ENCODE measurements at regions not wholly inside any gene's neighbourhood (a gene's known extent, or its start where the extent isn't known, plus 50 kb on each side); places are given as distances from the start of the nearest gene placed in this dataset.
"Not testable (repeated sequence)": the region's sequence is repeated elsewhere in the genome, so short reads cannot be mapped to it uniquely, and the experiment has no call there.

GRCh38 chr2:209076151-209076550 is 347.7 kb upstream of the MAP2 start:
- DNase-seq = no peak

- no peak for DNase-seq
Observed at GRCh38 chr2:209086761-209087160, 337.1 kb upstream of the MAP2 start.

GRCh38 chr2:209091056-209091455 is 332.8 kb upstream of the MAP2 start:
- no peak for DNase-seq

GRCh38 chr2:209094221-209094620 is 329.6 kb upstream of the MAP2 start:
- DNase-seq = no peak

- no peak for DNase-seq
Observed at GRCh38 chr2:209095432-209095831, 328.4 kb upstream of the MAP2 start.

GRCh38 chr2:209097168-209097567 is 326.7 kb upstream of the MAP2 start:
- DNase-seq = no peak

- no peak for DNase-seq
Observed at GRCh38 chr2:209102319-209102718, 321.5 kb upstream of the MAP2 start.

- no peak for DNase-seq
Observed at GRCh38 chr2:209113026-209113425, 310.8 kb upstream of the MAP2 start.

- DNase-seq = no peak
Observed at GRCh38 chr2:209114588-209115240, 309.1 kb upstream of the MAP2 start.

GRCh38 chr2:209121691-209122090 is 302.2 kb upstream of the MAP2 start:
- peak; percentile 26 for DNase-seq

- no peak for DNase-seq
Observed at GRCh38 chr2:209125291-209125690, 298.6 kb upstream of the MAP2 start.

- DNase-seq = no peak
Observed at GRCh38 chr2:209138079-209138478, 285.8 kb upstream of the MAP2 start.

- DNase-seq = no peak
Observed at GRCh38 chr2:209141142-209141541, 282.7 kb upstream of the MAP2 start.

GRCh38 chr2:209141818-209142217 is 282.0 kb upstream of the MAP2 start:
- no peak for DNase-seq

GRCh38 chr2:209145220-209145691 is 278.6 kb upstream of the MAP2 start:
- not testable (repeated sequence) for DNase-seq

GRCh38 chr2:209145941-209146681 is 277.7 kb upstream of the MAP2 start:
- DNase-seq = peak; percentile 71

GRCh38 chr2:209146682-209147320 is 277.0 kb upstream of the MAP2 start:
- DNase-seq = peak; percentile 79

GRCh38 chr2:209147981-209148380 is 275.9 kb upstream of the MAP2 start:
- DNase-seq = no peak

GRCh38 chr2:209160800-209161588 is 262.9 kb upstream of the MAP2 start:
- DNase-seq = no peak

- DNase-seq = no peak
Observed at GRCh38 chr2:209162129-209162528, 261.7 kb upstream of the MAP2 start.

GRCh38 chr2:209181984-209182383 is 241.9 kb upstream of the MAP2 start:
- no peak for DNase-seq

- not testable (repeated sequence) for DNase-seq
Observed at GRCh38 chr2:209186886-209187285, 237.0 kb upstream of the MAP2 start.

GRCh38 chr2:209189893-209190292 is 234.0 kb upstream of the MAP2 start:
- DNase-seq = no peak

Data from RPMI8226 (cell line).